Mesendoderm (in vitro differentiated cells): ENCODE measurements at regions not wholly inside any gene's neighbourhood (a gene's known extent, or its start where the extent isn't known, plus 50 kb on each side); places are given as distances from the start of the nearest gene placed in this dataset.

Experiments
- DNase-seq: peaks from one replicate; pipeline ENCODE4 v3.0.0; 2013
- H2AK5ac ChIP-seq: 2 replicates; pipeline ENCODE4 v1.6.1; 2013; ENCODE audit warnings: low read length, inconsistent platforms
- H2BK120ac ChIP-seq: 2 replicates; pipeline ENCODE4 v1.6.1; 2013; ENCODE audit warnings: low read depth, mild to moderate bottlenecking, low read length, moderate library complexity, mixed read lengths
- H2BK15ac ChIP-seq: replicated peaks from 2 replicates; pipeline ENCODE4 v1.6.1; 2013; ENCODE audit warnings: low read depth, mild to moderate bottlenecking, moderate library complexity
- H2BK5ac ChIP-seq: 2 replicates; pipeline ENCODE4 v1.6.1; 2013; ENCODE audit warnings: low read length, inconsistent platforms
- H3K18ac ChIP-seq: 2 replicates; pipeline ENCODE4 v1.6.1; 2013; ENCODE audit warnings: mild to moderate bottlenecking, low read length, mixed read lengths
- H3K23ac ChIP-seq: one replicate; pipeline ENCODE4 v1.6.1; 2013; ENCODE audit warnings: low read length
- H3K27ac ChIP-seq: 2 replicates; pipeline ENCODE4 v1.5.1; 2013; ENCODE audit warnings: low read depth, mild to moderate bottlenecking, inconsistent platforms, low read length, moderate library complexity
- H3K27me3 ChIP-seq: 2 replicates; pipeline ENCODE4 v1.6.1; 2013; ENCODE audit warnings: low read length, control low read depth, mild to moderate bottlenecking, inconsistent platforms; ENCODE audit not compliant: insufficient read depth, poor library complexity
- H3K36me3 ChIP-seq: 2 replicates; pipeline ENCODE4 v1.6.1; 2013; ENCODE audit warnings: low read length, inconsistent platforms; ENCODE audit not compliant: control insufficient read depth, insufficient read depth
- H3K4ac ChIP-seq: one replicate; pipeline ENCODE4 v1.6.1; 2013; ENCODE audit warnings: low read depth, mild to moderate bottlenecking, low read length, moderate library complexity
- H3K4me1 ChIP-seq: 2 replicates; pipeline ENCODE4 v1.6.1; 2013; ENCODE audit warnings: low read depth, low read length, inconsistent platforms; ENCODE audit not compliant: control insufficient read depth
- H3K4me2 ChIP-seq: 2 replicates; pipeline ENCODE4 v1.6.1; 2013; ENCODE audit warnings: low read length
- H3K4me3 ChIP-seq: 2 replicates; pipeline ENCODE4 v1.5.1; 2013; ENCODE audit warnings: mild to moderate bottlenecking, low read length
- H3K56ac ChIP-seq: one replicate; pipeline ENCODE4 v1.6.1; 2013; ENCODE audit warnings: low read length
- H3K79me1 ChIP-seq: 2 replicates; pipeline ENCODE4 v1.6.1; 2013; ENCODE audit warnings: low read length, inconsistent platforms
- H3K79me2 ChIP-seq: 2 replicates; pipeline ENCODE4 v1.6.1; 2013; ENCODE audit warnings: mild to moderate bottlenecking, low read length; ENCODE audit not compliant: control insufficient read depth, insufficient read depth
- H3K9ac ChIP-seq: 2 replicates; pipeline ENCODE4 v1.6.1; 2013; ENCODE audit warnings: low read length, inconsistent platforms
- H4K5ac ChIP-seq: one replicate; pipeline ENCODE4 v1.6.1; 2013; ENCODE audit warnings: low read length
- H4K8ac ChIP-seq: one replicate; pipeline ENCODE4 v1.6.1; 2013; ENCODE audit warnings: low read depth, mild to moderate bottlenecking, control low read depth, low read length, moderate library complexity
- WGBS: extraction: QIAGEN DNeasy Blood & Tissue Kit; methylation state at CpG from one replicate; pipeline ENCODE4 v1.1.7; 2013; ENCODE audit warnings: low lambda C conversion rate, missing lambda C conversion rate; ENCODE audit not compliant: insufficient coverage; ENCODE audit errors: extremely low coverage; 5-methylcytosine and 5-hydroxymethylcytosine counted together

GRCh38 chr10:128894641-128895040 lies 572.4 kb upstream of the MGMT start:
- no peak for DNase-seq
- H3K9ac ChIP-seq: no peak overlapping the region
- no peaks in the 10 kb centered on the region for H3K79me1 ChIP-seq
- no peak overlapping the region for H3K18ac ChIP-seq
- H3K56ac ChIP-seq: no peak overlapping the region
- no peak overlapping the region for H3K23ac ChIP-seq
- no peak overlapping the region for H3K4me3 ChIP-seq
- no peaks in the 10 kb centered on the region for H3K79me2 ChIP-seq
- H3K27me3 ChIP-seq: no peaks in the 10 kb centered on the region
- H4K8ac ChIP-seq: no peak overlapping the region
- no peak overlapping the region for H3K4ac ChIP-seq
- H2BK15ac ChIP-seq: no peak overlapping the region
- H3K4me1 ChIP-seq: peaks cover 2% of the 10 kb centered on the region
- no peak overlapping the region for H3K4me2 ChIP-seq
- no peak overlapping the region for H2BK5ac ChIP-seq
- no CpG with 5 or more reads among the region's 1 CpG for WGBS
- H3K27ac ChIP-seq: no peak overlapping the region
- no peak overlapping the region for H2BK120ac ChIP-seq
- H4K5ac ChIP-seq: no peak overlapping the region
- H3K36me3 ChIP-seq: no peaks in the 10 kb centered on the region
- no peak overlapping the region for H2AK5ac ChIP-seq

- no peak overlapping the region for H2AK5ac ChIP-seq
- H4K5ac ChIP-seq: no peak overlapping the region
- no peaks in the 10 kb centered on the region for H3K27me3 ChIP-seq
- no peak overlapping the region for H2BK5ac ChIP-seq
- no peak overlapping the region for H3K27ac ChIP-seq
- DNase-seq: no peak
- no peak overlapping the region for H3K4me2 ChIP-seq
- H3K36me3 ChIP-seq: no peaks in the 10 kb centered on the region
- H3K79me2 ChIP-seq: no peaks in the 10 kb centered on the region
- no peak overlapping the region for H3K4ac ChIP-seq
- no peaks in the 10 kb centered on the region for H3K79me1 ChIP-seq
- H3K23ac ChIP-seq: no peak overlapping the region
- H2BK15ac ChIP-seq: no peak overlapping the region
- H3K9ac ChIP-seq: no peak overlapping the region
- no peak overlapping the region for H2BK120ac ChIP-seq
- no peak overlapping the region for H4K8ac ChIP-seq
- peaks cover 2% of the 10 kb centered on the region for H3K4me1 ChIP-seq
- no peak overlapping the region for H3K18ac ChIP-seq
- H3K56ac ChIP-seq: no peak overlapping the region
- no peak overlapping the region for H3K4me3 ChIP-seq
Measured at GRCh38 chr10:128895473-128895872, 571.6 kb upstream of the MGMT start.

- H2BK120ac ChIP-seq: no peak overlapping the region
- H3K27me3 ChIP-seq: no peaks in the 10 kb centered on the region
- no peak overlapping the region for H4K5ac ChIP-seq
- no peaks in the 10 kb centered on the region for H3K36me3 ChIP-seq
- H3K4ac ChIP-seq: no peak overlapping the region
- H4K8ac ChIP-seq: no peak overlapping the region
- H3K9ac ChIP-seq: no peak overlapping the region
- H3K56ac ChIP-seq: no peak overlapping the region
- no peak overlapping the region for H3K23ac ChIP-seq
- WGBS: no CpG with 5 or more reads among the region's 9 CpGs
- H3K79me1 ChIP-seq: no peaks in the 10 kb centered on the region
- H3K4me1 ChIP-seq: peaks cover 2% of the 10 kb centered on the region
- H2AK5ac ChIP-seq: no peak overlapping the region
- H3K4me3 ChIP-seq: no peak overlapping the region
- H3K79me2 ChIP-seq: no peaks in the 10 kb centered on the region
- no peak for DNase-seq
- H2BK15ac ChIP-seq: no peak overlapping the region
- no peak overlapping the region for H2BK5ac ChIP-seq
- no peak overlapping the region for H3K4me2 ChIP-seq
- H3K18ac ChIP-seq: no peak overlapping the region
- no peak overlapping the region for H3K27ac ChIP-seq
Measured at GRCh38 chr10:128896116-128896795, 570.8 kb upstream of the MGMT start.

- no peak overlapping the region for H3K27ac ChIP-seq
Measured at GRCh38 chr10:128896963-128897362, 570.1 kb upstream of the MGMT start.

GRCh38 chr10:128897401-128898129 lies 569.5 kb upstream of the MGMT start:
- H3K18ac ChIP-seq: no peak overlapping the region
- no CpG with 5 or more reads among the region's 12 CpGs for WGBS
- H3K23ac ChIP-seq: no peak overlapping the region
- peak; percentile 20 for DNase-seq
- H3K4ac ChIP-seq: no peak overlapping the region
- no peaks in the 10 kb centered on the region for H3K79me2 ChIP-seq
- H2AK5ac ChIP-seq: no peak overlapping the region
- H3K4me2 ChIP-seq: no peak overlapping the region
- H2BK15ac ChIP-seq: no peak overlapping the region
- no peak overlapping the region for H2BK120ac ChIP-seq
- no peaks in the 10 kb centered on the region for H3K36me3 ChIP-seq
- H4K5ac ChIP-seq: no peak overlapping the region
- no peak overlapping the region for H3K9ac ChIP-seq
- no peak overlapping the region for H3K27ac ChIP-seq
- H3K56ac ChIP-seq: no peak overlapping the region
- H2BK5ac ChIP-seq: no peak overlapping the region
- H3K4me3 ChIP-seq: no peak overlapping the region
- H3K4me1 ChIP-seq: peaks cover 2% of the 10 kb centered on the region
- H3K79me1 ChIP-seq: no peaks in the 10 kb centered on the region
- H4K8ac ChIP-seq: no peak overlapping the region
- H3K27me3 ChIP-seq: no peaks in the 10 kb centered on the region

More at GRCh38 chr10:128896963-128897362, 570.1 kb upstream of the MGMT start:
- Histone ChIP-seq H3K27me3 (no peaks in the 10 kb centered on the region), H2BK5ac (no peak overlapping the region), H4K5ac (no peak overlapping the region), H3K9ac (no peak overlapping the region), H3K18ac (no peak overlapping the region), H4K8ac (no peak overlapping the region), H2BK120ac (no peak overlapping the region), H3K23ac (no peak overlapping the region), H3K36me3 (no peaks in the 10 kb centered on the region), H3K56ac (no peak overlapping the region), H3K4ac (no peak overlapping the region), H3K79me1 (no peaks in the 10 kb centered on the region), H3K79me2 (no peaks in the 10 kb centered on the region), H2BK15ac (no peak overlapping the region), H3K4me3 (no peak overlapping the region), H3K4me1 (peaks cover 2% of the 10 kb centered on the region), H2AK5ac (no peak overlapping the region), H3K4me2 (no peak overlapping the region)
- DNase-seq: no peak
- WGBS: no CpG with 5 or more reads among the region's 3 CpGs
